ENCODE measurements at regions not wholly inside any gene's neighbourhood (a gene's known extent, or its start where the extent isn't known, plus 50 kb on each side); places are given as distances from the start of the nearest gene placed in this dataset.

DNA sequence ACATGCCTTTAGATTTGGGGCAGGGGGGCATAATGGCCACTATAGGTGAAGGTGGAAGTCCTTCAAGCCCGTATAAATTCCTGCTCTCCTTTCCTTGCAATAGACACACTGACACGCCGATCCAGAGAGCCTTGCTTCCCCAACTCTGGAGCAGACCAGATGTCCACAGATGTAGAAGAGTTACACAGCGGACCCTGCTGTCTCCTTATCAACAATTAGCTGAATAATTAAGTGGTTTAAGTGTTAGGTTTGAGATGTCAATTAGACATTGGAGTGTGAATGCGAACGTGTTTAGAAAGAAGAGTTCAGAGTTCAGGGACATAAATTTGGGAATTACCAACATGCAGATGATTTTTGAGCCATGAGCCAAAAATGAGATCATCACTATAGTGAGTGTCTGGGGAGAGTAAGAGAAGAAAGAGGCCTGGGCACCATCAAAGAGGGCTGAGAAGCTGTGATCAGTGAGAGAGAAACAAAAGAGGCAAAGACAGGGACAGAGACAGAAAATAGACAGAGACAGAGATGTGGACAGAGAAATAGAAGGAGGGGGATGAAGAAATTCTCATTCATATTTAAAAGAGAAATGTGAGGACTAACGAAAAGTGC is 734.4 kb upstream of the ADAMTS16 start:
- DNase-seq, result no peak
- in situ Hi-C loops (cut with HindIII; ENCODE audit: low pct_ligation_motif_present, low pct_unique_long_range_greater_than_20kb, low sequenced_read_pairs), result no loop called here

DNA sequence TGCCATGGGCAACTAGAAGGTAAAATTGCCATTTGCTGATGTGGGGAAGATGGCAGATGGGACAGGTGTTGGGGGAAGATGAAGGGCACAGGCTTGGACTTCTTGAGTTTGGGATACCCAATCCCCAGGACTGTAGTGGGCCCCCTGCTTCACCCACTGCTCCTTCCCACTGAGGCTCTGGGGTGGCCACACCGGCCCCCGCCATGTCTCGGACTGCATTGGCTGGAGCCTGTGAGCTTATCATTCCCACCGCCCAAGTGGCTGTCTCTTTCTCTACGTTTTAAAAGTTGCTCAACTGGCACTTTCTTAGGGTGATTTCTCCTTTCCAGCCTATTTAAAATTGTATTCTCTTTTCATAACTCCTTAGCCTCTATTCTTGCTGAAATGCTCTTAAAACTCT is 730.0 kb upstream of the ADAMTS16 start:
- DNase-seq, result no peak
- in situ Hi-C loops (cut with HindIII; ENCODE audit: low pct_ligation_motif_present, low pct_unique_long_range_greater_than_20kb, low sequenced_read_pairs), result no loop called here

DNA sequence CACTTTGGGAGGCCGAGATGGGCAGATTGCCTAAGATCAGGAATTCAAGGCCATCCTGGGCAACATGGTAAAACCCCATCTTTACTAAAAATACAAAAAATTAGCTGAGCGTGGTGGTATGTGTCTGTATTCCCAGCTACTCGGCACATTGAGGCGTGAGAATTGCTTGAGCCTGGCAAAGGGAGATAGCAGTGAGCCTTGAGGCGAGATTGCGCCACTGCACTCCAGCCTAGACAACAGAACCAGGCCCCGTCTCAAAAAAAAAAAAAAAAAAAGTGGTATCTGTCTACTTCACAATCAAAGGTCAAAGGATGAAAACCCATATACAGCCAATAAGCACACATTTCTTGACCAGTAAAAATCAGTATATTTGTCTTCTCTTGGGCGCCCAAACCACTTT is 728.5 kb upstream of the ADAMTS16 start:
- DNase-seq, result no peak
- in situ Hi-C loops (cut with HindIII; ENCODE audit: low pct_ligation_motif_present, low pct_unique_long_range_greater_than_20kb, low sequenced_read_pairs), result no loop called here

DNA sequence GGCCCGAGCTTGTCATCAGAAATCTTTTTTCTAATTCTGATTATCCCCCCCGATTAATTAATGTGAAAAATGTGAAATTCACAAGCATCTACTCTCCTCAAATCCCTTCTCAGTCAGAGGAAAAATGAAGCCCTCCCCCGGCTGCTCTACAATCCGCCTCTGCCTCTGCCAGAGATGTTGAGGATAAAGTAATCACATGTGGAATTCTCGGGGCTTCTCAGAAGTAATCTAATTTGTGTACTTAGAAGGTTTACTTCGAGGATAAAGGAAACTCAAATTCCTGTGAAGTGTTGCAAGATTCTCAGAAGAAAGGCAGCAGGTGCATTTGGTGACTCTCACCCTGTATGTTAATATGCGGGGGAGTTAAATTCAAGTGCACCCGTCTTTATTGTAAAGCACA is 726.1 kb upstream of the ADAMTS16 start:
- no peak for DNase-seq
- in situ Hi-C loops (cut with HindIII; ENCODE audit: low pct_ligation_motif_present, low pct_unique_long_range_greater_than_20kb, low sequenced_read_pairs), result no loop called here

DNA sequence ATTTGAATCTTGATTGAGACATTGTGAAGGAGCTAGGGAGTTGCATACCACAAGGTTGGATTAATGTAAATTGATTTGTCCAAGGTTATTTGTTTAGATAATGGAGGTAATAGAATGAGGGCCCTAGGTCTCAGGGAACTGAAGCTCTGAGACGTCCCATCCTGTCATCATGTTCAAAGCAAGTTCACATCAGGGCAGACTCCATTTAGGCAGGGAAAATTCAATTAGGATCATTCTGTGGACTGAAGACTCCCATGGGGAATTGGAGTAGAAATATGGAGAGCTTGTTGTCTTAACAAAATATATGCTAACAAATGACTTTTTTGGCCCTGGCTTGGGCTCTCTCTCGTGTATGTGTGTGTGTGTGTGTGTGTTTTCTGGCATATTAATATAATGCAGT is 722.0 kb upstream of the ADAMTS16 start:
- DNase-seq, result no peak
- in situ Hi-C loops (cut with HindIII; ENCODE audit: low pct_ligation_motif_present, low pct_unique_long_range_greater_than_20kb, low sequenced_read_pairs), result no loop called here

DNA sequence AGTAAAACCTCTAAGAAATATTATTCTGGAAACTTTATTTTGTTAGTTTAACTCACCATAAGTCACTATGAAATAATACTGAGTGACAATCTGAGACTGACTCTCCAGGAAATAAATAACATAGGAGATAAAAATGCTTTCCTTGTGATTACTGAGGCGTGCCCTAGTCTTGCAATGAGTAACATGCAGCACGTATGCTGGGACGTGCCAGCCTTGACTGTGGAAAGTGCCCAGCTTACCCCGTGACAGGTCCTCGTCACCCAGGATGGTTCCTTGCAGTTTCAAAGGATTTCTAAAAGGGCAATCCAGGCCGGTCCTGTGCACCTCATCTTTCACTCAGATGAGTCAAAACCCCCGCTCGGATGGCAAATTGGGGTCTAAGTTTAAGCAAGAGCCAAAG is 720.8 kb upstream of the ADAMTS16 start:
- in situ Hi-C loops (cut with HindIII; ENCODE audit: low pct_ligation_motif_present, low pct_unique_long_range_greater_than_20kb, low sequenced_read_pairs), result no loop called here
- no peak for DNase-seq

DNA sequence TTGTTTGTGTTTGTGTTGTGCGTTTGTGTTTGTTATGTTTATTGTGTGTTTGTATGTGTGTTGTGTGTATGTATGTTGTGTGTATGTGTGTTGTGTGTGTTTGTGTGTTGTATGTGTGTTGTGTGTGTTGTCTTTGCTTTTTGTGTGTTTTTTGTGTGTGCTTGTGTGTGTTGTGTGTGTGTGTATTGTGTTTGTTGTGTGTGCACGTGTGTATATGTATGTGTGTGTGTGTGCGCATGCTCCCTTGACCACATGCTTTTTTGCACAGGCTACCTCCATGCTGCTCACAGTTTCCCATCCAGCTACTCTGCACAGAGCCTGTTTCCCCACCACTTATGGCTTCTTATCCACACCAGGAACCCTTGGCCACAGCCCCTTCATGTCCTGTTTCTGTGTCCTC is 720.0 kb upstream of the ADAMTS16 start:
- DNase-seq, result no peak
- in situ Hi-C loops (cut with HindIII; ENCODE audit: low pct_ligation_motif_present, low pct_unique_long_range_greater_than_20kb, low sequenced_read_pairs), result no loop called here

DNA sequence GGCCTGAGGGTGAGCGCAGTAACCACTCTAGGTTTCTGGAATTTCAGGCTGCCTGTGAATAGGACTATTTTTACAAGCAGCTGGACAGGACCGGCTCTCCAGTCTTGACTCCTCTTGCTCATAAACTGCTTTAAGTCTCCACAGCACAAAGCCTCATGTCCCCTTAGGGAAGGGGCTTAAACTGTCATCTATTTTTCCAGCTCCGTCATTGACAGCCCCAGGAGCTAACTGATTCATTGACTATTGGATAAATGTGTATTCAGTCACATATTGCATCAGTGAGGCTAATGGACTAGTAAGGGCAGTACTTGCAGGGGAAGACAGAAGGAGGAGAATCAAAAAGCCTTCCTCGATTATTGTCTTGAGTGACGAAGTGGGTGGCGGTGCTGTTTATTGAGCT is 719.4 kb upstream of the ADAMTS16 start:
- in situ Hi-C loops (cut with HindIII; ENCODE audit: low pct_ligation_motif_present, low pct_unique_long_range_greater_than_20kb, low sequenced_read_pairs), result no loop called here
- no peak for DNase-seq

DNA sequence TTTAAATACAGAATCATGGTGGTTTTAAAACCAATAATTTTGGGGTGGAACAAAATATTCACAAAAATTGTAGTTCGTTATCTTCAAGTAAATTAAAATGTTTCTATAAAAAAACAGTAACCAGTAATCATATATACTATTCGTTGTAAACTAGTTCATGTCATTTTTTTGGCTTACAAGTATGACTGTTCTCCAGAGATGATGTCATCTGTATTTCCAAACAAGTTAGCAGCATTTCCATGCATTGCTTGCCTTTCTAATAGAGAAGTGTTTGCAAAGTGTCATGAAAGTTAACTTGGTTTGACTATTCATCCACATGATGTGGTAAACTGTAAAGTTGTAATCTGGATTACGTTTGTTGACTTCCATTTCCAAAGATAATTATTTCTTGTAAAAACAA is 717.9 kb upstream of the ADAMTS16 start:
- in situ Hi-C loops (cut with HindIII; ENCODE audit: low pct_ligation_motif_present, low pct_unique_long_range_greater_than_20kb, low sequenced_read_pairs), result no loop called here
- no peak for DNase-seq

DNA sequence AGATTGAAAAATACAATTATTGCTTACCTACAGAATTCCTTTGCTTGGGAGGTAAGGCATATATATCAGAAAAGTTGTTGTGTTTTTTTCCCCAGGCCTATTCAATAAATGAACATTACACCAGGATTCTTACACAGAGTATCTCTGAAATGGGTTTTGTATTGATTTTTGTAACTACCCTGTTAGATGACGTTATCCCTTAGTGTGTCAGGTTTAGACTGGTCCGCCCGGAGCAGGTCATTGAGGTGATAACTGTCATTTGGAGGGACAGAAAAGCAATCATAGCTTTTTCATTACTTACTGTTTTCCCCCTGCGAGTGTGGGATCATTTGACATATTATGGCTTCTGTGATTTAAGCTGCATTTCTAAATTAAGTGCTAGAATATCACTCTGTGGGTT is 715.2 kb upstream of the ADAMTS16 start:
- in situ Hi-C loops (cut with HindIII; ENCODE audit: low pct_ligation_motif_present, low pct_unique_long_range_greater_than_20kb, low sequenced_read_pairs), result no loop called here

DNA sequence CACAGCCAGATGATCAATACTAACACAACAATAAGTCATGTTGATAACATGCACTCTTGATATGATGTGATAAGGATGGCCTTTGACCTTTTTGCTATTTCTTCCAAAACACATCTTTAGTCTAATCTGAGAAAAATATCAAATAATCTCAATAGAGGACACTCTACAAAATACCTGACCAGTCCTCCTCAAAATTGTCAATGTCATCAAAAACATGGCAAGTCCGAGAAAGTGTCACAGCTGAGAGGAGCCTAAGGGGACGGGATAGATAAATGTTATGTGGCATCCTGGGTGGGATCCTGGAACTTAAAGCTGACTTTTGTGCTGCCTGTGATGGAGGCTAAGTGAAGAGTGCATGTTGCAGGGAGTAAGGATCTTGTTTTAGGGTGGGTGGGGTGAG is 699.6 kb upstream of the ADAMTS16 start:
- in situ Hi-C loops (cut with HindIII; ENCODE audit: low pct_ligation_motif_present, low pct_unique_long_range_greater_than_20kb, low sequenced_read_pairs), result no loop called here
- DNase-seq, result no peak

More for the DNA sequence above, 715.2 kb upstream of the ADAMTS16 start:
- no peak for DNase-seq

DNA sequence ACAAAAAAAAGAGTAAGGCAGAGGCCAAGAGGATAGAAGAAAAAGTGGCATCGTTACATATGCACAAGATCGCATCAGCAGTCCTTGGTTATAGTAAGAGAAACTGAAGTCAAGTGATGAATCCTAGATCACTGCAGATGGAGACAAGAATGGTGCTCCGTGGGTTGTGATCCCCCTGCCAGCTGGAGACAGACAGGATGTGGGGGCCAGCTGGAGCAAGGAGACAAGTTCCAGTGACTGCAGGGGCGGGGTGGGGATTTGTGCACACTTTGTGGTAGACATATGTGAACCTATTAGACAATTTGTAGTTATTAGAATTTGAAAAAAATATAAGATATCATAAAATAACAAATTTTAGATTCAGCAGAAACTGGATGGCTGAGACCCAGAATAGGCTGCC is 697.9 kb upstream of the ADAMTS16 start:
- in situ Hi-C loops (cut with HindIII; ENCODE audit: low pct_ligation_motif_present, low pct_unique_long_range_greater_than_20kb, low sequenced_read_pairs), result no loop called here

DNA sequence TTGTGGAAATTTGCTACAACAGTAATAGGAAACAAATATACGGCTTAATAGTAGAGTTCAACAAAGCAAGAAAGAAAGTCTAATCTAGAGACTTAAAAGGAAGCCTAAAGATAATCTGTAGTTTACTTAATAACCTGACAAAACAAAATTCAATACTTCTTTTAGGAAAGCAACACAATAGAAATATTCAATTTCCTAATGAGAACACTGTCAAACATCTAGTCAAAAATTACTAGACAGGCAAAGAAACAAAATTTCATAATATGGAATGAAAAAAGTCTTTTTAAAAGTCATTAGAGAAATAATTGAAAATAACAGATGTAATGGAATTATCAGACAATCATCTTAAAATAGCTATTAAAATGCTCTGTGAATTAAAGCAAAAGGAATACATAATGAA is 692.5 kb upstream of the ADAMTS16 start:
- DNase-seq, result no peak
- in situ Hi-C loops (cut with HindIII; ENCODE audit: low pct_ligation_motif_present, low pct_unique_long_range_greater_than_20kb, low sequenced_read_pairs), result no loop called here

More for the DNA sequence above, 697.9 kb upstream of the ADAMTS16 start:
- no peak for DNase-seq

DNA sequence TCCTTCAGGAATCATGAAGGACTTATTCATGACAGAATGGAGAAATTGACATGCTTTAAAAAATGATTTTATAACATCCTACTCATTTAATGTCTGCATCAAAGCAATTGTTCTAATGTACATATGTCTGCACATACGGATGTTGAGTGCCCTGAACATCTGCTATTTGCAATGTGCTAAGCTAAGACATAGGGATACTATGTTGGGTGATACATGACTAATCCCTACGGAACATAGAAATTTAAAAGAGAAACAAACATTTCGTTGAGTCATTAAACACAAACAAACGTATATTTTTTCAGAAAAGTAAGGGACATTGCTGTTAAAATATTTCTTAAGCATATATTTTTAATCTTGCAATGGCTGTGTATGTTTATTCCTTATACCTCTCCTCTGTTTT is 686.5 kb upstream of the ADAMTS16 start:
- no peak for DNase-seq
- in situ Hi-C loops (cut with HindIII; ENCODE audit: low pct_ligation_motif_present, low pct_unique_long_range_greater_than_20kb, low sequenced_read_pairs), result no loop called here

DNA sequence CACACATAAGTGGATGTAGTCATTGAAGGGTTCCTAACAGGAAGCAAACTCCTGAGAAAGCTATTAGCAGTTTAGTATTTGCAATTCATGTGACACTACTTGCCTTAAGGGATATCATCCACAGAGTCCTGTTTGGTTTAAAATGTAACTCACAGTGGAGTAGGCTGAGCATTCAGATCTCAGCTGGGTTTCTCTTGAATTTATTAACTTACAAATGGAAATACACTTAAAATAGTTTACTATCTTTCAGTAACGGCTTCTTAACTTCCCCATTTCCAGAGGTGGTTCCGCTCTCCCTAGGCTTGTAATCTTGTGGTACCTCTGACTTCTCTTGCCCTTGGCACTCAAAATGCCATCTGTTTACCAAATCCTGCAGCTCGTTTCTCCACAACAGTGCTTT is 660.7 kb upstream of the ADAMTS16 start:
- in situ Hi-C loops (cut with HindIII; ENCODE audit: low pct_ligation_motif_present, low pct_unique_long_range_greater_than_20kb, low sequenced_read_pairs), result no loop called here
- no peak for DNase-seq

DNA sequence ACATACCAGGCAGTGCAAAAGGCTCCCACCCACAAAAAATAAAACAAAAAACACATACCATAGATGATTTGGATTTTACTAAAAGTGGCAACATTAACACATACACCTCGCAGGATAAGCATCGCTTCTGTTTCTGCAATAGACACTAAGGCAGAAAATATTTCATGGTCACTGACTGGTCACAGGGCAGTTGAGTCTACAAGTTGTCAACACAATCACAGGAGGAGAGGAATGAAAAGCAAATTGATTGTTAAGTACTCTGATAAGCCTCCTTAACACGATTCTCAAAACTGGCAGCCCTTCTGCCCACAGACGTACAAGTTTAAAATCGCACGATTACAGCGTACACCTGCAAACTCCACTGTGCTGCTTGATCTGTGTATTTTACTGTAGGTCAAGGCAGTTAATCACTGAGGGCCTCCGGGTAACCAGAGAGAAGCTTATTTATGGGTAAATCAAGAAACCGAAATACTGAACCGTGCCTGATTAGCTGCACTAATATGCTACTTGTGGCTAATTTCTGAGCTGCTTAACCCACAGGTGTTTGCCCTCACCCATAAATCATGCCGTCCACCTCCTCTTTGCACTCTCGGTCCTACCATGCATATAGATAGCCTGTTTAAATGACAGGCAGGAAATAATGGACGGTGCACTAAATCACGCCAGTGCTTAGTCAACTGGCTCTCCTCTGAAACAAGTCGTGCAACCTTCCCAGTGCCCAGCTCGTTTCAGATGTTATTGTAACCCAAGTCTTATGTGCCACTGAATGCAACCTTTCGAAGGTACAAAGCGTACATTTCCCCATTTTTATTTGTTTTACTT is 659.4 kb upstream of the ADAMTS16 start:
- in situ Hi-C loops (cut with HindIII; ENCODE audit: low pct_ligation_motif_present, low pct_unique_long_range_greater_than_20kb, low sequenced_read_pairs), result no loop called here

DNA sequence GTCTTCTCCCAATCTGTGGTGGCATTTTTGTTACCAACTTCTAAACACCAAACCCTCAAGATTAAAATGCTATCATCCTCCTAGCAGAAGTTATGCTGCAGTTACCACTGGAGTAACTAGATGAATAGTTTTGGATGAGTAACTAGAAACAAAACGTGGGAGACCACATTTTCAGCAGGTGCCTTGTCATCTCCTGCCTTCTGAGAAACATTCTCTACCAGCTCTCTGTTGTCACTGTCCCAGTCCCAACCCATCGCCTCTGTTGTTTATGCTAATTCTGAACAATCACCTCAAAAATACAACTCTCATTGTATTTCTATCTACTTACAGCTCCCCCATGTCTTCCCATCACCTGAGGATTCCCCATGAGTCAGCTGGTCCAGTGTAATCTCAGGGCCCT is 652.5 kb upstream of the ADAMTS16 start:
- no peak for DNase-seq
- in situ Hi-C loops (cut with HindIII; ENCODE audit: low pct_ligation_motif_present, low pct_unique_long_range_greater_than_20kb, low sequenced_read_pairs), result no loop called here

More for the DNA sequence above, 659.4 kb upstream of the ADAMTS16 start:
- DNase-seq, result no peak

DNA sequence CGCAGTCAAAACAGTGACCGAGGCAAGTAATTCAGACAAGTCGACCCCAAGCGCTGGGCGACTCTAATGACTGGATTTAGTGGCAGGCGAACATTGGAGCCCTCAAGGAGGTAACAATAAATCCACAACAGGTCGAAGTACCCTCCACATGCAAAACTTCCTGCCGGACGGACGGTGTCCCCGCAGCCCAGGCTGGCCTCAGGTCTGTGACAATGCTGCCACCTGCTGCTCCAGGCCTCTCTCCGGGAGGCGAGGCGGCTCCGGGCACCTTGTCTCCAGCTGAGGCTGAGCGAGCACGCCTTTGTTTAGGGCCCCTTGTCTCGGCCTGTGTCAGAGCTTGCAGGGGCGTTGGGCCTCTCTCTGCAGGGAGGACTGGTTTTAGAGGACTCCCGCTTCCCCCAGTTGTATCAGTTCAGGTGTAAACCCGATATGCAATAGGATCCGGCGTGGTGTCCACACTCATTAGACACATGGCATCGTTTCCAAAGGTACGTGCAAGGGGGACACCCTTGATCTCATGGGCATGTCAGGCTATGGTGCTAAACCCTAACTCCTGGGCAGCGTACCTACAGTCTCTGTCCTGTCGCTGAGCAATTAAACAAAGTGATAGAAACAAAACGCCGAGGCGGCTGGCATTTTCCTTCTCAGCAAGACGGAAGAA is 628.0 kb upstream of the ADAMTS16 start:
- in situ Hi-C loops (cut with HindIII; ENCODE audit: low pct_ligation_motif_present, low pct_unique_long_range_greater_than_20kb, low sequenced_read_pairs), result no loop called here
- no peak for DNase-seq

DNA sequence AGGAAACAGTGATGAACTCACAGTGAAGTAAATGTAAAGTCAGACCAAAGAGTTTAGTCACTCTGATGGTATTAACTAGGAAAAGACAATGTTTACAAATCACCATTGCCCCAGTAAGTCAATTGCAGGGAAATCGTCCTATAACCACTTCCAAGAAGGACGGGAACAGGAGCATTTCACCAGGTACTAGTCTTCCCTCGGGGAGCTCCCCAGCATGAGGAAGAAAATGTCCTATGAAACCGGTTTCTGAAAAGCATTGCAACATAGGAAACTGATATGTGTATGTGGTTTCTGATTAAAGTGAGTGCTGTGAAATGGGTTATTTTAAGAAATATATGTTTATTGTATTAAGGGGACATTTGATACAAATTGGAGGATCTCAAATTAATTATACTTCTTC is 626.7 kb upstream of the ADAMTS16 start:
- in situ Hi-C loops (cut with HindIII; ENCODE audit: low pct_ligation_motif_present, low pct_unique_long_range_greater_than_20kb, low sequenced_read_pairs), result no loop called here
- no peak for DNase-seq
